ENCODE measurements at regions not wholly inside any gene's neighbourhood (a gene's known extent, or its start where the extent isn't known, plus 50 kb on each side); places are given as distances from the start of the nearest gene placed in this dataset.
"Not testable (repeated sequence)": the region's sequence is repeated elsewhere in the genome, so short reads cannot be mapped to it uniquely, and the experiment has no call there.

- H3K27ac ChIP-seq (ENCODE audit: low read depth, low read length), result no peak overlapping the region
- WGBS, 3 donors, result 75 to 88% (median 84%) methylated on average over 6 of the region's 6 CpGs
These were observed 275.3 kb upstream of the NCKAP5 start for GRCh38 chr2:133843551-133843950.

- no peak overlapping the region for H3K27ac ChIP-seq (ENCODE audit: low read depth, low read length)
- whole genome bisulfite sequencing, 3 donors, result 29 to 34% (median 31%) methylated on average over 9 of the region's 9 CpGs
These were observed 276.1 kb upstream of the NCKAP5 start for GRCh38 chr2:133844214-133844892.

DNA sequence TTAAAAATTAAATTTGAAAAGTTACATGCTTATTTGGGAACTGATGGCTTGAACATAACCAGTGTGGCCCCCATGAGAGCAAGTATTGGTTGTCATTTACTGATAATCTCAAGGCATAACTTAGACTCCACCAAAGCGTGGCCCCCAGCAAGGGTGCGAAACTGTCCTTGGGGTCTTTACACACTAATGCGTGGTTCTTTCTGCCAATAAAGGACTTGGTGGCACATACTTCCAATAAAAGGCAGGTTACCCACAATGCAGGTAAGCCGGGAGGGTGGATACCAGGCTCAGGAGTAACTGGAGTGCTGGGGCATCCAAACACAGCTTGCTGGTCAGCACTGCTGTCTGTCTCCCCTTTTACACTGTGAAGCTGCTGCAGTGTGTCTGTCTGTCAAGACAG is 278.2 kb upstream of the NCKAP5 start:
- 89 to 91% (median 89%) methylated on average over 4 of the region's 4 CpGs for WGBS, 3 donors
- H3K27ac ChIP-seq (ENCODE audit: low read depth, low read length), result no peak overlapping the region

GRCh38 chr2:133847591-133847990 is 279.3 kb upstream of the NCKAP5 start:
- 86 to 93% (median 91%) methylated on average over 5 of the region's 5 CpGs for WGBS, 3 donors
- no peak overlapping the region for H3K27ac ChIP-seq (ENCODE audit: low read depth, low read length)

DNA sequence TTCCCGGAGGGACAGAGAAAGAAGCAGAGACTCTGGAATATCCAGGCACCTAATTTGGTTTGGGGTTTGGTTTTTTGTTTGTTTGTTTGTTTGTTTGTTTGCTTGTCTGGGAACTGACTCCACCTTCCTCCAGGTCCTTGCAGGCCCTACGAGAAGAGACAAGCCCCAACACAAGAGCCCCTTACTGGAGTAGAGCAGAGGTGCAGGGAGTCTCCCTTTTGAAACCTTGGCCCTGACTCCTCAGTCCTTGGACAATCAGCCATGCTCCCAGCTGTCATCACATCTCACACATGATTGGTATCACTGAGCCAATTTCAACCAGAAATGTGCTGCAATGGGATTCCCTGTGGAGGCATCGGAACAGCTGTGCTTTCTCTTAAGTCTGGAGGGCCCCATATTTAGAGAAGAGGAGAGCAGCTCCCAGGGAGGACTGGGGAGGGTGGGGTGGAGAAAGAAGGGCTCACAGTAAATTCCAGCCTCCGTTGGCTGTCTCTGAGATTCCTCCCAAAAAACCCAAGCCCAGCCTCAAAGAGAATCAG is 279.9 kb upstream of the NCKAP5 start:
- 63 to 81% (median 70%) methylated on average over 4 of the region's 4 CpGs for WGBS, 3 donors
- no peak overlapping the region for H3K27ac ChIP-seq (ENCODE audit: low read depth, low read length)

- WGBS, 3 donors, result 90 to 91% (median 91%) methylated on average over 1 of the region's 1 CpG
These were observed 281.1 kb upstream of the NCKAP5 start for GRCh38 chr2:133849341-133849740.

GRCh38 chr2:133854603-133855200 is 286.4 kb upstream of the NCKAP5 start:
- H3K27ac ChIP-seq (ENCODE audit: low read depth, low read length), result no peak overlapping the region
- WGBS, 3 donors, result 83 to 88% (median 88%) methylated on average over 5 of the region's 5 CpGs

More at GRCh38 chr2:133849341-133849740, 281.1 kb upstream of the NCKAP5 start:
- H3K27ac ChIP-seq (ENCODE audit: low read depth, low read length), result no peak overlapping the region

GRCh38 chr2:133855526-133855925 is 287.3 kb upstream of the NCKAP5 start:
- no peak overlapping the region for H3K27ac ChIP-seq (ENCODE audit: low read depth, low read length)
- 72 to 78% (median 75%) methylated on average over 4 of the region's 4 CpGs for WGBS, 3 donors

- no peak overlapping the region for H3K27ac ChIP-seq (ENCODE audit: low read depth, low read length)
These were observed 288.4 kb upstream of the NCKAP5 start for GRCh38 chr2:133856678-133857077.

GRCh38 chr2:133859578-133859977 is 291.3 kb upstream of the NCKAP5 start:
- no peak overlapping the region for H3K27ac ChIP-seq (ENCODE audit: low read depth, low read length)
- WGBS, 3 donors, result 66 to 70% (median 67%) methylated on average over 6 of the region's 6 CpGs

- WGBS, 3 donors, result 46 to 76% (median 69%) methylated on average over 4 of the region's 4 CpGs
- no peak overlapping the region for H3K27ac ChIP-seq (ENCODE audit: low read depth, low read length)
These were observed 294.2 kb upstream of the NCKAP5 start for GRCh38 chr2:133862400-133862977.

DNA sequence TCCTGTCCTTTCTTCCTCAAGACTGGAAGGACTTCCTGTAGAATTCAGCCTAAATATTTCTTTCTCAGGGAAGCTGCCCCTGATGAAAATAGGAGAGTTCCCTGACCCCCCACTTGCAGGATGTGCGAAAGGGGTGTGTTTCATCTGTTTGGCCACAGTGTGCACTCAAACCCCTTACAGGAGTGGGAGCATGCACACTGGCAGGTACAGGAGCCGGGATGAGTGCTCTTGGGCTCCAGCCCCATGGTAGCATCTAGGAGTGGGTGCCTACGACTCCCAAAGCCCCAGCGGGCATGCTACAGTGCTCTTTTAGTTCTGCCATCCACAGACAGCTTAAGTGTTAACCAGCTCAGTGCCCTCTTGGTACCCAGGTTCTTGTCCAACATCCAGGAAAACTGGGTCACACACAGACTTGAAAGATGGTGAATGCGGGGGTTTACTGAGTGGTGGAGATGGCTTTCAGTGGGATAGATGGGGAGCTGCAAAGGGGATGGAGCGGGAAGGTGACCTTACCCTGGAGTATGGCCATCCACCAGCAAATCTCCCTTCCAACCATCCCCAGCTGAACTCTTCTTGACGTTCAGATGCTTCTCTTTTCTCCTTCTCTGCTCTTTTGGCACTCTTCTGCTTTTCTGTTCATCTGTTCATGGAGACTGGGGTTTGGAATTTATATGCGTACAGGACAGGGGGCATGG is 295.0 kb upstream of the NCKAP5 start:
- H3K27ac ChIP-seq (ENCODE audit: low read depth, low read length), result no peak overlapping the region
- 87 to 91% (median 88%) methylated on average over 8 of the region's 8 CpGs for WGBS, 3 donors

GRCh38 chr2:133865141-133865540 is 296.9 kb upstream of the NCKAP5 start:
- WGBS, 3 donors, result 57 to 85% (median 74%) methylated on average over 1 of the region's 1 CpG

GRCh38 chr2:133867166-133867565 is 298.9 kb upstream of the NCKAP5 start:
- no peak overlapping the region for H3K27ac ChIP-seq (ENCODE audit: low read depth, low read length)
- WGBS, 3 donors, result 50 to 59% (median 52%) methylated on average over 2 of the region's 2 CpGs

More at GRCh38 chr2:133865141-133865540, 296.9 kb upstream of the NCKAP5 start:
- H3K27ac ChIP-seq (ENCODE audit: low read depth, low read length), result no peak overlapping the region

- H3K27ac ChIP-seq (ENCODE audit: low read depth, low read length), result no peak overlapping the region
- WGBS, 3 donors, result 63 to 74% (median 69%) methylated on average over 4 of the region's 4 CpGs
These were observed 303.4 kb upstream of the NCKAP5 start for GRCh38 chr2:133871545-133872209.

DNA sequence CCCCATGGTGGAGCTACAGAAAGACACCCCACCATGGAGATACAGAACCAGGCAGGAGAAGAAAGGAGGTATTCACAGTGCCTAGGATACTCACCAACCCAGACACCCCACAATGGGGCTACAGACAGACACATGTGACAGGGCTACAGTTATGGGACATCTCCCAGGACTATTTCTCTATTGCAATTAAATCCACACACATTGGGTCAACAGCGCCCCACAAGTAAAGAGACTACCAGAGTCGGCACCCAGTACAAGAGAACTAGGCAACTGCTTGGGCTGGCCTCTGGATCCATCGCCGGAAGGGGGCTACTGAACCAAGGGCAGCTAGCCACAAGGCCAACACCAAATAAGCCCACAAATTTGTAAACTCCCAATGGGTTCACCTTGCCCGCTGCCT is 310.1 kb upstream of the NCKAP5 start:
- WGBS, 3 donors, result 82 to 98% (median 94%) methylated on average over 5 of the region's 5 CpGs
- H3K27ac ChIP-seq (ENCODE audit: low read depth, low read length), result no peak overlapping the region

- WGBS, 3 donors, result 89 to 93% (median 90%) methylated on average over 1 of the region's 1 CpG
- H3K27ac ChIP-seq (ENCODE audit: low read depth, low read length), result no peak overlapping the region
These were observed 311.4 kb upstream of the NCKAP5 start for GRCh38 chr2:133879703-133880102.

DNA sequence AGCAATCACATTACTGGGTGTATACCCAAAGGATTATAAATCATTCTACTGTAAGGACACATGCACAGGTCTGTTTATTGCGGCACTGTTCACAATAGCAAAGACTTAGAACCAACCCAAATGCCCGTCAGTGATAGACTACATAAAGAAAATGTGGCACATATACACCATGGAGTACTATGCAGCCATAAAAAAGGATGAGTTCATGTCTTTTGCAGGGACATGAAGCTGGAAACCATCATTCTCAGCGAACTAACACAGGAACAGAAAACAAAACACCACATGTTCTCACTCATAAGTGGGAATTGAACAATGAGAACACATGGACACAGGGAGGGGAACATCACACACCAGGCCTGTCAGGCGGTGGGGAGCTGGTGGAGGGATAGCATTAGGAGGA is 313.9 kb upstream of the NCKAP5 start:
- WGBS, 3 donors, result 74 to 86% (median 80%) methylated on average over 4 of the region's 4 CpGs

More for the DNA sequence above, 313.9 kb upstream of the NCKAP5 start:
- H3K27ac ChIP-seq (ENCODE audit: low read depth, low read length), result not testable (repeated sequence)

All from adipose tissue (tissue), 3 donors.